GM10266 (cell line): ENCODE measurements at regions not wholly inside any gene's neighbourhood (a gene's known extent, or its start where the extent isn't known, plus 50 kb on each side); places are given as distances from the start of the nearest gene placed in this dataset.

Experiments used
- DNase-seq: peaks from one replicate; pipeline ENCODE4 v3.0.0; 2012; ENCODE audit errors: extremely low spot score
- TF ChIP-seq, protein P1 (sequence below): IDR thresholded peaks from 2 replicates; pipeline ENCODE4 v1.5.1; 2012; ENCODE audit warnings: mild to moderate bottlenecking, low read depth; ENCODE audit not compliant: control insufficient read depth, insufficient read depth; ENCODE audit errors: missing control alignments

DNA sequence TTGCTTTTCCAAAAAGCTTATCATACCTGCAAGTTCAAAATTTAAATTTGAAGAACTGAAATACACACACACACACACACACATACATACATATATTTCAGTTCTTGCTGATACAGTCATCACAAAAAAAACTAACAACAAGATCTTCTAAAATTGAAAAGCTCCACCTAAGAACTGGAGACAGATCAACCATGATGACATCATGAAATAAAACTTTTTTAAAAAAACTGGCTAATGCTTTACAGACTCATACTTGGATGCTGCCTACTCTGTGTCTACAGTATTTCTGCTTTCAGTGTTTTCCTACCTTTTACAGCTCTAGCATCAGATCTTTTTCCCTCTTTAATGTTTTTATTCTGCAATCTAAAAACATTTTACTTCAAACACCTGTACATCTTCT lies 261.4 kb downstream of the DIO2 start:
- TF ChIP-seq, protein P1, sequence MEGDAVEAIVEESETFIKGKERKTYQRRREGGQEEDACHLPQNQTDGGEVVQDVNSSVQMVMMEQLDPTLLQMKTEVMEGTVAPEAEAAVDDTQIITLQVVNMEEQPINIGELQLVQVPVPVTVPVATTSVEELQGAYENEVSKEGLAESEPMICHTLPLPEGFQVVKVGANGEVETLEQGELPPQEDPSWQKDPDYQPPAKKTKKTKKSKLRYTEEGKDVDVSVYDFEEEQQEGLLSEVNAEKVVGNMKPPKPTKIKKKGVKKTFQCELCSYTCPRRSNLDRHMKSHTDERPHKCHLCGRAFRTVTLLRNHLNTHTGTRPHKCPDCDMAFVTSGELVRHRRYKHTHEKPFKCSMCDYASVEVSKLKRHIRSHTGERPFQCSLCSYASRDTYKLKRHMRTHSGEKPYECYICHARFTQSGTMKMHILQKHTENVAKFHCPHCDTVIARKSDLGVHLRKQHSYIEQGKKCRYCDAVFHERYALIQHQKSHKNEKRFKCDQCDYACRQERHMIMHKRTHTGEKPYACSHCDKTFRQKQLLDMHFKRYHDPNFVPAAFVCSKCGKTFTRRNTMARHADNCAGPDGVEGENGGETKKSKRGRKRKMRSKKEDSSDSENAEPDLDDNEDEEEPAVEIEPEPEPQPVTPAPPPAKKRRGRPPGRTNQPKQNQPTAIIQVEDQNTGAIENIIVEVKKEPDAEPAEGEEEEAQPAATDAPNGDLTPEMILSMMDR = no peak
- DNase-seq = no peak

DNA sequence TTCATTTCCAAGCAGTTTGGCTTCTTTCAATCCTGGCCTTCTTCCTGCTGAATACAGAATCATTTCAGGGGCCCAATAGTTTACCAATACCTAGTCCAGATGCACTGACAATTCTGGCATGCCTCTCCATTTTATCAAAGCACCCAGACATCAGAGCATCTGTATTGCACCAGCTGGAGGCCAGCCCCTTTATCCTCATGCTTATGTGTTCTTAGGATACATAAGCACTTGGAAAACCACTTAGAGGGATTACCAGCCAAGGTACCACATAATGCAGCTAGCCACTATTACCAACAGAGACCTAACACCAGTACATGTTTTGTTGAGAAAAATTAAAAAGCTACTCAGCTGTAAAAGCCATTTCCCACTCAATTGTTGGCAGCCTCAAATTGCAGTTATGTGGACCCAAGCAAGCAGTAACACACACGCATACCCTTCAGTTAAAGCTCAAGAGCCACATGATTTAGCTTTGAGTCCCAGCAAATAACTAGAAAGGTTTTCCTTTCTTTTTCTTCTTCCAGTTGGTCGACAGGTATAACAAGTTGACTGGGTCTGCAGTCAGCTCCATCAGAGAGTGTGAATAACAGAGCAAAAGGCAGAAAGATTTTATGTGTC lies 263.8 kb downstream of the DIO2 start:
- TF ChIP-seq, protein P1 = no peak
- DNase-seq = no peak

DNA sequence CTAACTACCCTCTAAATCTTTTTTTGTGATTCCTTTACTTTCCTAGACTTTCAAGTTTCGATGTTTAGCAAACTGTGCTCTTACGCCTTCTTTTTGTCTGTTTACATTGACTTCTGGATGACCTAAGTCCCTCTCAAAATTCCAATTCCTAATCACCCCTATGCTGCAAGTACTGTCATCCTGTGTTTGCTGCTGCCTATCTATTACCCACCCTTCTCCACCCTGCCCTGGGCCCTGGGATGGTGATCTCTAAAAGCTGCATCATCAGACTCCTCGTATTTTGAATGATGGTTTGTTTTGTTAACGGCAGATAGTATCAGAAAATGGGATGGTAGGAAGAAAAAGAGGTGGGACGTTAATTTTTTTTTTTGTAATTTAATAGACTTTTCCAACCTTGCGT lies 272.1 kb downstream of the DIO2 start:
- DNase-seq = no peak

DNA sequence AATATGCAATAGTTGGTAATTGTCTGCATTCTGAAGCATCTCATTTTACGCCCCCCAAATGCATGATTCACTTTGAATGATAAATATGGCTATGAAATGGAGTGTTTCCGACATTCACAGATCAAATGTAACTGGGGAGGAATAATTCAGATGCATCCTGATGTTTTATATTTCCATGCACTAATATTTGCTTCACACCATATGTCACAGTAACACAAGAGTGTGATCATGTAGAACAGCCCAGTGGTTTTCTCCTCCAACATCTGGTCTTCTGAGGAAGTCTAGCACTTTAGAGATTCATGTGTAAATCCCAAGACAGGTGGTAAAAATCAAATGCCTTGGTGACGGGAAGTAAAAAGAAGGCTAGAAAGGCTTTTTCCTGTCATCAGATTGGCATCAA lies 273.1 kb downstream of the DIO2 start:
- TF ChIP-seq, protein P1 = no peak
- DNase-seq = no peak

More for the DNA sequence above, 272.1 kb downstream of the DIO2 start:
- TF ChIP-seq, protein P1 = no peak

DNA sequence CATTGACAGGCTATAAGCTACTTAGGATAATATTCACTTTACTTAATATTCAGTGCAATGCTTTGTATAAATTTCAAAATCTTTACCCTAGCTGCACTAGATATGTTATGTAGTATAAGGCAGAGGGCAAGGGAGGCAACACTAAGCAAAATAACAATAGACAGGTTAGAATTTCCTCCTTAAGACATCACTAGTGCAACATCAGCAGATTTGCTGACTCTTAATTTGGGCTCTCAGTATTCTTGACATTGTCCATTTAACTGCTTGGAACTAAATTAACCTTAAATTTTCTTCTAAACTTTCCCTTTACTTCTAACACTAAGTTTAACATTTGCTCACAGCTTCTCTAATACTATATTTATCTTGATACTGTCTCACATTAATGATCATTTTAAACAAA lies 273.9 kb downstream of the DIO2 start:
- DNase-seq = no peak

DNA sequence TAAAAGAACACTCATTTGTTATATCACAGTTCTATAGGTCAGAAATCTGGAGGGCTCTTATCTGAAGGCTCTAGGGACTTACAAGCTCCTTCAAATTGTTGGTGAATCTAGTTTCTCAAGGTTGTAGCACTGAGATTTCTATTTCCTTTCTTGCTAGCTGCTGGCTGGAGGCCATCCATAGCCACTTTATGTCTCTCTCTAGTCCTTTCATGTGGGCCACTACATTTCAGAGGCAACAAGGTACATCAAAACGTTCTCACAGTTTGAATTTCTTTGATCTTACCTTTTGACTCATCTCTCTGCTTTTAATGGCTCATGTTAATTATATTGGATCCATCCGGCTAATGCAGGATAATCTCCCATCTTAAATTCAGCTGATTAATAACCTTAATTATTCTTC lies 286.8 kb downstream of the DIO2 start:
- no peak for DNase-seq
- TF ChIP-seq, protein P1 = no peak

More for the DNA sequence above, 273.9 kb downstream of the DIO2 start:
- TF ChIP-seq, protein P1 = no peak

DNA sequence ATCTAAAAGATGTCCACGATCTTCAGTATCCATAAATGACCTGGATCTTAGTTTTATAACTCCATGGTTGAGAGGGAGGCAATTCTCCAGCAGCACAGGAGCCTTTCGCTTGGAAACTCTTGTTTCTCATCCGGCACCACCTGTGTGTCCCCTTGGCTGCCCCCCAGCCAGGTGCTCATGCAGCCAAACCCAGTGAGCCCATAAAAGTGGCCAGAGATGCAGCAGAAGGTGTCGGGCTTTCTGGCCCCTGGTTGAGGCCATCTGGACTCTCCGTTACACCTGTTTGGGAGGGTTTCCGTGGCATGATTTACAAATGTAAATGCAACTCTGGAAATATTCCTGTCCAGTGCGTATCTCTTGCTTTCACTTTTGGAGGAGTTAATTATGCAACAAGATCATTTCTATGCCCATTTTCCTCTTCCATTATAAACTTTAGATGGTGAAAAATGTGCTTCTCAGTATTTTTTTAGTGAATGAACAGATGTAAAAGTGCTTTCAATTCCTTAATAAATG lies 291.1 kb downstream of the DIO2 start:
- DNase-seq = no peak
- TF ChIP-seq, protein P1 = no peak
